ENCODE measurements at regions not wholly inside any gene's neighbourhood (a gene's known extent, or its start where the extent isn't known, plus 50 kb on each side); places are given as distances from the start of the nearest gene placed in this dataset.

DNA sequence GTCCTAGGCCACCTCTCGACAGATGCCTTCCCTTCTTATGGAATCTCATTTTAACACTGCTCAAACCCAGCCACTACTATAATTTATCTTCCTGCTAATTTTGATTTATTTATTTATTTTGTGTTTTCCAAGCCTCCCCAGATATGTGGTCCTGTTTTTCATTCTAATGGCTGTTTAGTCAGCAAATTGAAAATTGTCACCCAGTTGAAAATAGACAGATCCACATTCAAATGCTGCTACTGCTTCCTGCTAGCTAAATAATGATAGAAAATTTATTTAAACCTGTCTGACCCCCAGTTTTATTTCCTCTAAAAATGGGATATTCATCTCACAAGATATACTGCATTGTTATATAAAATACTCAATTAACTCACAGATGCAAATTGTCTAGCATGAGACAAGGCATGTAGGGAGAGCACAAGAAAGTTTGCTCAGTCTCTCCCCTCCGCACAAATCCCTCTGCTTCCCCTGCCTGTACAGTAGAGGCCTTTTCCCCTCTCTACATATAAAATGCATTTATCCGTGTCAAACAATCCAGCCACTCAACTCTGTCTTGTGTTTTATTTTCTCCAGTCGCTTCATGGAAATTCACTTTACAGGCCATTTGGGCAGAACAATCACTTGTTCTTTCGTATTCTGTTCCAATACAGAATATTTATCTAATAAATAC lies 389.9 kb downstream of the SOX11 start:
- Histone ChIP-seq H3K27me3 (ENCODE audit: insufficient read depth, insufficient read length) (no peaks in the 10 kb centered on the region), H3K9me3 (ENCODE audit: insufficient read depth, low read length) (peaks cover 12% of the 10 kb centered on the region; the same call in 1 of the 2 replicates), H3K36me3 (ENCODE audit: insufficient read depth, insufficient read length, low read length) (no peaks in the 10 kb centered on the region), H3K4me3 (ENCODE audit: insufficient read length, low read depth) (no peak overlapping the region), H3K9ac (ENCODE audit: insufficient read length, low read depth) (no peak overlapping the region), H3K4me1 (ENCODE audit: insufficient read depth, insufficient read length) (no peaks in the 10 kb centered on the region)
- no peak for TF ChIP-seq SUZ12 (IDR thresholded peaks at IDR 0.05; ENCODE audit: extremely low read depth, insufficient read depth, insufficient read length)
- TF ChIP-seq YY1 (IDR thresholded peaks at IDR 0.05; ENCODE audit: insufficient read depth, insufficient read length) = no peak
- TF ChIP-seq ZNF274 (IDR thresholded peaks at IDR 0.05; ENCODE audit: low read depth, low read length) = no peak
- no peak for DNase-seq (ENCODE audit: low read depth, low spot score)

GRCh38 chr2:6082625-6083018 lies 390.4 kb downstream of the SOX11 start:
- Histone ChIP-seq H3K9me3 (ENCODE audit: insufficient read depth, low read length) (peaks cover 16% of the 10 kb centered on the region; the same call in 1 of the 2 replicates), H3K4me1 (ENCODE audit: insufficient read depth, insufficient read length) (no peaks in the 10 kb centered on the region), H3K36me3 (ENCODE audit: insufficient read depth, insufficient read length, low read length) (no peaks in the 10 kb centered on the region), H3K27me3 (ENCODE audit: insufficient read depth, insufficient read length) (no peaks in the 10 kb centered on the region), H3K9ac (ENCODE audit: insufficient read length, low read depth) (no peak overlapping the region), H3K4me3 (ENCODE audit: insufficient read length, low read depth) (no peak overlapping the region)
- DNase-seq (ENCODE audit: low read depth, low spot score) = no peak
- no peak for TF ChIP-seq ZNF274 (IDR thresholded peaks at IDR 0.05; ENCODE audit: low read depth, low read length)

GRCh38 chr2:6083136-6083535 lies 391.0 kb downstream of the SOX11 start:
- no peak for DNase-seq (ENCODE audit: low read depth, low spot score)
- TF ChIP-seq ZNF274 (IDR thresholded peaks at IDR 0.05; ENCODE audit: low read depth, low read length) (no peak), SUZ12 (IDR thresholded peaks at IDR 0.05; ENCODE audit: extremely low read depth, insufficient read depth, insufficient read length) (no peak), YY1 (IDR thresholded peaks at IDR 0.05; ENCODE audit: insufficient read depth, insufficient read length) (no peak)
- Histone ChIP-seq H3K36me3 (ENCODE audit: insufficient read depth, insufficient read length, low read length) (no peaks in the 10 kb centered on the region), H3K4me3 (ENCODE audit: insufficient read length, low read depth) (no peak overlapping the region), H3K9ac (ENCODE audit: insufficient read length, low read depth) (no peak overlapping the region), H3K4me1 (ENCODE audit: insufficient read depth, insufficient read length) (no peaks in the 10 kb centered on the region), H3K27me3 (ENCODE audit: insufficient read depth, insufficient read length) (no peaks in the 10 kb centered on the region), H3K9me3 (ENCODE audit: insufficient read depth, low read length) (peaks cover 20% of the 10 kb centered on the region; the same call in 1 of the 2 replicates)

GRCh38 chr2:6089474-6089873 lies 397.3 kb downstream of the SOX11 start:
- Histone ChIP-seq H3K9me3 (ENCODE audit: insufficient read depth, low read length) (peaks cover 20% of the 10 kb centered on the region; the same call in 1 of the 2 replicates), H3K27me3 (ENCODE audit: insufficient read depth, insufficient read length) (no peaks in the 10 kb centered on the region), H3K36me3 (ENCODE audit: insufficient read depth, insufficient read length, low read length) (no peaks in the 10 kb centered on the region), H3K4me3 (ENCODE audit: insufficient read length, low read depth) (no peak overlapping the region), H3K9ac (ENCODE audit: insufficient read length, low read depth) (no peak overlapping the region), H3K4me1 (ENCODE audit: insufficient read depth, insufficient read length) (no peaks in the 10 kb centered on the region)
- TF ChIP-seq YY1 (IDR thresholded peaks at IDR 0.05; ENCODE audit: insufficient read depth, insufficient read length) = no peak
- TF ChIP-seq SUZ12 (IDR thresholded peaks at IDR 0.05; ENCODE audit: extremely low read depth, insufficient read depth, insufficient read length) = no peak
- no peak for TF ChIP-seq ZNF274 (IDR thresholded peaks at IDR 0.05; ENCODE audit: low read depth, low read length)
- DNase-seq (ENCODE audit: low read depth, low spot score) = no peak

- H3K9ac ChIP-seq (ENCODE audit: insufficient read length, low read depth) = no peak overlapping the region
- H3K36me3 ChIP-seq (ENCODE audit: insufficient read depth, insufficient read length, low read length) = no peaks in the 10 kb centered on the region
- no peak for TF ChIP-seq YY1 (IDR thresholded peaks at IDR 0.05; ENCODE audit: insufficient read depth, insufficient read length)
- no peak for TF ChIP-seq ZNF274 (IDR thresholded peaks at IDR 0.05; ENCODE audit: low read depth, low read length)
- TF ChIP-seq SUZ12 (IDR thresholded peaks at IDR 0.05; ENCODE audit: extremely low read depth, insufficient read depth, insufficient read length) = no peak
- H3K27me3 ChIP-seq (ENCODE audit: insufficient read depth, insufficient read length) = no peaks in the 10 kb centered on the region
- H3K9me3 ChIP-seq (ENCODE audit: insufficient read depth, low read length) = no peaks in the 10 kb centered on the region; the same call in 1 of the 2 replicates
- no peak overlapping the region for H3K4me3 ChIP-seq (ENCODE audit: insufficient read length, low read depth)
- DNase-seq (ENCODE audit: low read depth, low spot score) = no peak
- H3K4me1 ChIP-seq (ENCODE audit: insufficient read depth, insufficient read length) = no peaks in the 10 kb centered on the region
Measured at GRCh38 chr2:6103372-6103771, 411.2 kb downstream of the SOX11 start.

DNA sequence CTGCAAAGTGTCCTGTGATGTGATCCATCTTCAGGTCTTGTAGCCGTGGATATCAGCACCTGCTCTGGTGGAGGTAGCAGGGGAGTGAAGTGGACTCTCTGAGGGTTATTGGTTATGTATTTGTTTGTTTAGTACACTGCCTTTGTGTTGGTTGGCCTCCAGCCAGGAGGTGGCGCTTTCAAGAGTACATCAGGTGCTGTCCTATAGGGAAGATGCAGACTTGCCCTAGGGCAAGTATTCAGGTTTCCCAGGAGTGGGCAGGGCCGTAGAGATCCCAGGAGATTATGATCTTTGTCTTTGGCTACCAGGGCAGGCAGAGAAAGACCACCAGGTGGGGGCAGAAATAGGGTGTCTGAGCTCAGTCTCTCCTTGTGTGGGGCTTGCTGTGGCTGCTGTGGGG lies 411.8 kb downstream of the SOX11 start:
- no peak overlapping the region for H3K4me3 ChIP-seq (ENCODE audit: insufficient read length, low read depth)
- no peaks in the 10 kb centered on the region for H3K4me1 ChIP-seq (ENCODE audit: insufficient read depth, insufficient read length)
- H3K9ac ChIP-seq (ENCODE audit: insufficient read length, low read depth) = no peak overlapping the region
- no peaks in the 10 kb centered on the region for H3K36me3 ChIP-seq (ENCODE audit: insufficient read depth, insufficient read length, low read length)
- no peak for TF ChIP-seq YY1 (IDR thresholded peaks at IDR 0.05; ENCODE audit: insufficient read depth, insufficient read length)
- TF ChIP-seq ZNF274 (IDR thresholded peaks at IDR 0.05; ENCODE audit: low read depth, low read length) = no peak
- no peak for TF ChIP-seq SUZ12 (IDR thresholded peaks at IDR 0.05; ENCODE audit: extremely low read depth, insufficient read depth, insufficient read length)
- H3K27me3 ChIP-seq (ENCODE audit: insufficient read depth, insufficient read length) = no peaks in the 10 kb centered on the region
- no peak for DNase-seq (ENCODE audit: low read depth, low spot score)
- H3K9me3 ChIP-seq (ENCODE audit: insufficient read depth, low read length) = no peaks in the 10 kb centered on the region; the same call in 1 of the 2 replicates

DNA sequence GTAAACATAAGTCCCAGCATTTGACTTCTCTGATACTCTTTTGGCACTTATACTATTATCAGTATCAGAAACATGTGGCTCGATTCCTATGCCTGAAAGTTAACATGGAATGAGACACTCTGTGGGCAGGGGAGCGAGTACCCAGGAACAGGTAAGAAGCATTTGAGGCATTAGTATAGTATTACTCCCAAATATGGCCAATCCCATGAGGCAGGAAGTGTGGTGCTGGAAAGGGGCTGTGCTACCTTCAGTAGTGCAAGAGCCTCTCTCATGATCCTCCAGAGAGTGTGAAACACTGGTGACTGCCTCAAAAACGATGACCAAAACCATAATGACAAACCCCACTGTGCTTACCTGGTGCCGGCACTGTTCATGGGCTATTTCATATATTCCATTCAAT lies 415.1 kb downstream of the SOX11 start:
- DNase-seq (ENCODE audit: low read depth, low spot score) = no peak
- Histone ChIP-seq H3K4me1 (ENCODE audit: insufficient read depth, insufficient read length) (no peaks in the 10 kb centered on the region), H3K27me3 (ENCODE audit: insufficient read depth, insufficient read length) (no peaks in the 10 kb centered on the region), H3K36me3 (ENCODE audit: insufficient read depth, insufficient read length, low read length) (no peaks in the 10 kb centered on the region), H3K4me3 (ENCODE audit: insufficient read length, low read depth) (no peak overlapping the region), H3K9me3 (ENCODE audit: insufficient read depth, low read length) (no peaks in the 10 kb centered on the region; the same call in 1 of the 2 replicates), H3K9ac (ENCODE audit: insufficient read length, low read depth) (no peak overlapping the region)
- no peak for TF ChIP-seq ZNF274 (IDR thresholded peaks at IDR 0.05; ENCODE audit: low read depth, low read length)
- no peak for TF ChIP-seq SUZ12 (IDR thresholded peaks at IDR 0.05; ENCODE audit: extremely low read depth, insufficient read depth, insufficient read length)
- TF ChIP-seq YY1 (IDR thresholded peaks at IDR 0.05; ENCODE audit: insufficient read depth, insufficient read length) = no peak

All from NT2/D1 (cell line).